Peyer's patch (tissue), 4 donors: ENCODE measurements at regions not wholly inside any gene's neighbourhood (a gene's known extent, or its start where the extent isn't known, plus 50 kb on each side); places are given as distances from the start of the nearest gene placed in this dataset.

ENCODE experiments used
- DNase-seq, 3 donors: peaks; one replicate each; pipeline ENCODE4 v3.0.0-alpha.2; 2017 to 2019
- H3K27ac ChIP-seq, 4 donors: fragments of 200-600 bp; sonication (generic); one replicate each; pipeline ENCODE4 v1.5.1; 2016 to 2019
- H3K27me3 ChIP-seq, 2 donors: fragments of 200-600 bp; sonication (generic); one replicate each; pipeline ENCODE4 v1.5.1; 2019
- H3K36me3 ChIP-seq, 3 donors: fragments of 200-600 bp; sonication (generic); one replicate each; pipeline ENCODE4 v1.5.1; 2016 to 2019
- H3K4me1 ChIP-seq, 4 donors: fragments of 200-600 bp; sonication (generic); one replicate each; pipeline ENCODE4 v1.5.1; 2016 to 2019
- H3K4me3 ChIP-seq, 4 donors: fragments of 200-600 bp; sonication (generic); 1 replicate in 3 of 4; 2 replicates in 1 of 4; pipeline ENCODE4 v1.5.1; 2016 to 2019; ENCODE audit warnings: mild to moderate bottlenecking in 1 of 4
- H3K9me3 ChIP-seq, 4 donors: fragments of 200-600 bp; sonication (generic); one replicate each; pipeline ENCODE4 v1.5.1; 2016 to 2019; ENCODE audit warnings: mild to moderate bottlenecking in 1 of 4
- CTCF ChIP-seq, 6 experiments: fragments of 450-650 bp in 4 of 6; fragments of 200-600 bp in 2 of 6; sonication (generic) in 1 of 6; IDR thresholded peaks; one replicate each; pipeline ENCODE4 v1.5.1; 2017 to 2019; ENCODE audit warnings: antibody characterized with exemption in 6 of 6, mild to moderate bottlenecking in 3 of 6, moderate library complexity in 1 of 6
- POLR2A ChIP-seq, 2 donors: fragments of 450-650 bp; IDR thresholded peaks; one replicate each; pipeline ENCODE4 v1.5.1; 2017; ENCODE audit warnings: antibody characterized with exemption in 2 of 2, mild to moderate bottlenecking in 2 of 2, moderate library complexity in 2 of 2

DNA sequence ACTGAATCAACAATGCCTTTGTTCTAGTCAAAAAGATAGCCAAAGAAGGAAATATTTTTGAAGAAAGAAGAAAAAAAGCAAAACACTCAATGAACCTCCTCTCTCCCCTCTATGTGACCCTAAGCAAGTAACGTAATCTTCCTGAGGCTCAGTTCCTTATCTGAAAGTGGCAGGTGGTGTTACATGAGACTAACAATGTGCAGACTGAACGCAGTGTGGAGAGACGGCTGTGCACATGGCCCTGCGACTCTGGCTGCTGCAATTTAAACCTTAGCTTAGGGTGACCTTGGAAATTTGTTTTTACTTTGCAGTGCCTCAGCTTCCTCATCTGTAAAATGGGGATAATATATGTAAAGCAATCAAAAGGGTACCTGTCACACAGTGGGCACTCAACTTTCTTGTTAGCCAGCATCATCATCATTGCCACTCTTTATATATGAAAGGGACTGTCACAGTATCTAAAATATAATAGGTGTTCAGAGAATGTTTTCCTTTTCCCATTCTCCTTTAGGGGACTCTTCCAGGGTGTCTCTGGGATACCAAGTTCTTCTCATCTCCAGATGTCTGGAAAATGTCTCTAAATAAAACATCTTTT, 100.1 kb upstream of the JUN start:
- no peaks in the 10 kb centered on the region for H3K9me3 ChIP-seq
- peak overlapping the region in 3 of 4 donors; percentile 41 to 79 (median 70) for H3K27ac ChIP-seq
- H3K36me3 ChIP-seq: no peaks in the 10 kb centered on the region
- H3K27me3 ChIP-seq: no peaks in the 10 kb centered on the region
- no peak for TF ChIP-seq POLR2A (IDR thresholded peaks at IDR 0.05)
- H3K4me1 ChIP-seq: peaks cover 0 to 43% (median 15%) of the 10 kb centered on the region in 4 donors
- DNase-seq: no peak
- no peak overlapping the region for H3K4me3 ChIP-seq

DNA sequence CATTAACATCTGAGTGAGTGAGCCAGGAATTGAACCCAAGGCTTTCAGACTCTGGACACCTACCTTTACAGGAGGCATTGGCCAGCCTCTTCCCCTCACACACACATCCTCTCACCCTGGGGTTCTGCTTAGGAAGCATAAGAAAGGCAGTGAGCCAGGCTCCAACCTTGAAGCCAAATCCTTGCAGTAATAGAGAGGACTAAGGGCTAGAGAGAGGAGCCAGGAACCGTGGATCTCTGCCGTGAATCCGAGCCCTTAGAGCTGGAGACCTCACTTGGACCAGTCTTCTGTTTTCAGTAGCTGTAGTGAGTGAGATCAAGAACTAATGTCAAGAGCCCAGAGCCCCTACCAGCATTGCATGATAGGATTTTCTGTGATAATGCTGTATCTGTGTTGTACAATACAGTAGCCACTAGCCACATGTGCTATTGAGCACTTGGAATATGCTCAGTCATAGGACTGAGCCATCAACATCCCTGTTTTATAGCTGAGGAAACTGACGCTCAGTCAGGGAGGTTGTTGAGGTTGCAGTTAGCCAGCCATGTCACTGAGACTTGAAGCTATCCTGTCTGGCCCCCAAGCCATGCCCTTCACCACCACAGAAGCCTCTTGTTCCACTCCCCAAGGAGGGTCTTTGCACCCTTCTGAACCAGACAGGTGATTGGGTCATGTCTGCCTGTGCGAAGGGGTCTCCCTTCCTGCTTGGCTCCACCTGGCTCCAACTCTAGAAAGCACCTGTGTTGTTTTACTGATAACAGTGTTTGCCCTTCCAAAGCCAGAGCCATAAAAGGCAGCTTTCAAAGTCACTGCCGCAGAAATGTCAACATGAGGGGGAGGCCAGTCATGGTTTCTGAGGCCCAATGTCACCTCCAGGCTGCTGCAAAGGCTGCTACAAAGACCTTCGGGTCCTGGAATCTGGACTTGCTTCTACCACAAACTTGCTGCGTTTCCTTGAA, 101.1 kb upstream of the JUN start:
- peak in 2 of 3 donors; percentile 77 to 79 for DNase-seq
- Histone ChIP-seq H3K27me3 (no peaks in the 10 kb centered on the region), H3K9me3 (no peaks in the 10 kb centered on the region), H3K4me3 (no peak overlapping the region), H3K4me1 (peaks cover 0 to 47% (median 15%) of the 10 kb centered on the region in 4 donors), H3K27ac (peak overlapping the region in 3 of 4 donors; percentile 41 to 79 (median 70)), H3K36me3 (no peaks in the 10 kb centered on the region)
- TF ChIP-seq POLR2A (IDR thresholded peaks at IDR 0.05): no peak
- TF ChIP-seq CTCF (IDR thresholded peaks at IDR 0.05): no peak

DNA sequence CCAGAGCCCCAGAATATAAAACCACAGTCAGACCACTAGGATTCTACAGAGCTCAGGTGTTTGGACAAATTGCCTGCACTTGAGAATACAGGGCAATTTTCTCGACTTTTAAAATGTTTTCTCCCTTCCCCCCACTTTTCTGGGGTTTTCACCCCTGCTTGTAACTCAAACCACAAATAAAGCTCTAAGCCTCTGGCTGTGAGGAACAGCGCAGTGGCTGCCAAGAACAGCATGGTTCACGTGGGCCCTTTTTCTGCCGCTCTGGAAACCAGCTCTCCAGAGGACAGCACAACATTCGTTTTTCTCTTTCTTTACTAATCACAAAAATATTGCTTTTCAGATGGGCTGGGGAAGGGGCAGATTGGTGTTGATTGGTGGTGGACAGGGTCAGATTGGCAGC, 102.2 kb upstream of the JUN start:
- TF ChIP-seq CTCF (IDR thresholded peaks at IDR 0.05): no peak
- TF ChIP-seq POLR2A (IDR thresholded peaks at IDR 0.05): no peak
- Histone ChIP-seq H3K27ac (peak overlapping the region; percentile 15 to 79 (median 56)), H3K27me3 (no peaks in the 10 kb centered on the region), H3K4me1 (peaks cover 0 to 52% (median 15%) of the 10 kb centered on the region in 4 donors), H3K9me3 (no peaks in the 10 kb centered on the region), H3K36me3 (no peaks in the 10 kb centered on the region), H3K4me3 (no peak overlapping the region)
- no peak for DNase-seq

GRCh38 chr1:58886611-58887010, 102.8 kb upstream of the JUN start:
- no peak for DNase-seq
- peak overlapping the region; percentile 15 to 79 (median 56) for H3K27ac ChIP-seq
- TF ChIP-seq POLR2A (IDR thresholded peaks at IDR 0.05): no peak
- TF ChIP-seq CTCF (IDR thresholded peaks at IDR 0.05): no peak
- peaks cover 0 to 52% (median 15%) of the 10 kb centered on the region in 4 donors for H3K4me1 ChIP-seq
- no peak overlapping the region for H3K4me3 ChIP-seq
- no peaks in the 10 kb centered on the region for H3K27me3 ChIP-seq
- H3K36me3 ChIP-seq: no peaks in the 10 kb centered on the region
- H3K9me3 ChIP-seq: no peaks in the 10 kb centered on the region

GRCh38 chr1:58887059-58887458, 103.2 kb upstream of the JUN start:
- Histone ChIP-seq H3K4me1 (peaks cover 0 to 48% (median 15%) of the 10 kb centered on the region in 4 donors), H3K27me3 (no peaks in the 10 kb centered on the region), H3K9me3 (no peaks in the 10 kb centered on the region), H3K4me3 (no peak overlapping the region), H3K27ac (peak overlapping the region in 2 of 4 donors; percentile 41 to 79), H3K36me3 (no peaks in the 10 kb centered on the region)
- TF ChIP-seq POLR2A (IDR thresholded peaks at IDR 0.05) (no peak), CTCF (IDR thresholded peaks at IDR 0.05) (no peak)
- no peak for DNase-seq

- TF ChIP-seq POLR2A (IDR thresholded peaks at IDR 0.05) (no peak), CTCF (IDR thresholded peaks at IDR 0.05) (no peak)
- H3K4me3 ChIP-seq: no peak overlapping the region
- H3K9me3 ChIP-seq: no peaks in the 10 kb centered on the region
- H3K27me3 ChIP-seq: no peaks in the 10 kb centered on the region
- no peak for DNase-seq
- no peaks in the 10 kb centered on the region for H3K36me3 ChIP-seq
- peaks cover 0 to 37% (median 9%) of the 10 kb centered on the region in 4 donors for H3K4me1 ChIP-seq
- H3K27ac ChIP-seq: no peak overlapping the region
Measured at GRCh38 chr1:58888833-58889232, 105.0 kb upstream of the JUN start.
